Non-pigmented ciliary epithelial cell (primary cell): ENCODE measurements at regions not wholly inside any gene's neighbourhood (a gene's known extent, or its start where the extent isn't known, plus 50 kb on each side); places are given as distances from the start of the nearest gene placed in this dataset.

Source experiments
- DNase-seq: peaks from one replicate; pipeline ENCODE4 v3.0.0-alpha.2; 2010; ENCODE audit warnings: low read depth

- DNase-seq: no peak
Observed at GRCh38 chr2:122507261-122507660, 751.8 kb downstream of the TSN start.

GRCh38 chr2:122512091-122512490 is 756.6 kb downstream of the TSN start:
- DNase-seq: no peak

DNA sequence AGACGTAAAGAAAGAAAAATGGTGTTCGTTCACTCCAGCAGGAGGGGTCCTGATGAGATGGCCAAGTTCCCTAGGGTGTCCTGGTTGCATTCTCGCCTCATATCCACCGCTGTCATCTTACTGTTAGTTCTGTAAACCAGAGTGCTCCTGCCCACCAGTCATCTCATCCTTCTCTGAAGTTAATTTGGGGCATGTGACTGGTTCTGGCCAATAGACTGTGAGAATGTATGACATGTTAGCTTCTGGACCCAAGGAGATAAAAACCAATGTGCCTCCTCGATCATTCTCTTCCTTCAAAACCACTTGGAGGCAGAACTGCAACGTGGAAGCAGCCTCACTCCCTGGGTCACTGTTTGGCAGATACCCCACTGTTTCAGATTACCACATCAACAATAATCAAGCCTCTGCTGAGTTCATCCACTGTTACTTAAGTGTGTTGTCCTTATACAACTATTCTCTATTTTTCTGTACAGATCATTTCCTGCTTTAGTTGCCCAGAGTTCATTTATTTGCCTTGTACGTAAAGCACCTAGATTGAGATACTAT is 759.1 kb downstream of the TSN start:
- DNase-seq: no peak

- DNase-seq: no peak
Observed at GRCh38 chr2:122515731-122516290, 760.4 kb downstream of the TSN start.

DNA sequence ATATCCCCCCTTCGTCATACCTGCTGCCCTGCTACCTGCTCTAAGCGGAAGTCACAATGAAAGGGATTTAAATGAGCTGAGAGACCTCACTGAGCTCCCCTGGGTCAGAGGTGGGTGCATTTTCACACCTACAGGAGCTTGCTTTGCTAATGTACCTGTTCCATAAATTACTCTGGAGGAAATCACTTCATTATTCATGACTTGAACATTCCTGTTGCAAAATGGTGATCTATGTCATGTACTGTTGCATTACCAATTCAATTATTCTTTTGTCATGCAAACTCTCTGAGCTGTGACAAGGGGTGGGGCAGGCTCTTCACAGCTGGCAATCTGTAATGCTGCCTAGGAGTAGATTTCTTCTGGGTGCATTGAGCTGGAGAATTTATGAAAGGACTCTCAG is 761.3 kb downstream of the TSN start:
- no peak for DNase-seq

- no peak for DNase-seq
Observed at GRCh38 chr2:122519366-122519765, 763.9 kb downstream of the TSN start.

DNA sequence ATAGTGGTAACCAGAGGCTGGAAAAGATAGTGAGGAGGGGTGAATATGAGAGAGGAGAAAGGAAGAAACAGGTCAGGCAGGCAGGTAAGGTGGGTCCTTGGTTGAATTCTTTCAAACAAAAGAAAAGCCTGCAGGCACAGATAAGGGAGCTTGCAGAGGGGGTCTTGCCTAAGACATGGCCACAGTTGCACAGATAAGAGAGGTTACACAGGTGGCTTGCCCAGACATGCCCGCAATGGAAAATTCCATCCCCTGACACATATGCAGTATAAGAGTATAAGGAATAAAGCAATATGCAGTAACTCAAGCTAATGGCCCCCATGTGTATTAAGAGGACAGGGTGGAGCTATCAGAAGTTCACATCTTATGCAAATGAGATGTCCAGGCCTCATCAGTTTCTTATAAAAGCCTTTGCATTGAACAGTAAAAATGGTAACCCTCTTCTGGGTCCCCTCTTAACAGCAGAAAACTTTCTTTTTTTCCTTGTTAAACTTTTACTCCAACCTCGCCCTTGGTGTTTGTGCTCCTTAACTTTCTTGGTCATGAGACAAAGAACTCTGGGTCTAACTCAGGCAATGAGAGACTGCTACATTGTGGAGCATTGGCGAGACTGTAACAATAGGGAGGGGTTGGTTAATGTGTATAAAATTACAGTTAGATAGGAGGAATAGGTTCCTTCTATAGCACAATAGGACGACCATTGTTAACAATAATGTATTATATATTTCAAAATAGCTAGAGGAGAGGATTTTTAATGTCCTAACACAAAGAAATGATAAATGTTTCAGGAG is 764.6 kb downstream of the TSN start:
- no peak for DNase-seq

- DNase-seq: no peak
Observed at GRCh38 chr2:122523143-122523542, 767.7 kb downstream of the TSN start.

DNA sequence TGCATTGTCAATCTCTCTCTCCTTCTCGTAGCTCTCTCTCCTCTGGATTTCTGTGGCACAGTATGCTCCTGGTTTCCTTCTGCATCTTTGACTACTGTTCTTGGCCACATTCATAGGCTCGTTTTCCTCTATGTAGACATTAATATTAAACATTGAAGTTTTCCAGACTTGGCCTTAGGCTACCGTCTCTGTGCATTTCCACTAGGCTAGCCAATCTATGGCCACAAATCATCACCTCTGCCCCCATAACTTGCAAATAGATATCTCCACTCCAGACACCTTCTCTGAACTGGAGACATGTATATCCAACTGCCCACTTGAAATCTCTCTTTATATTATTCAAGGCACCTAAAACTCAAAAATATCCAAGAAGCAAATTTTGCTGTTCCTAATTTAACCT is 768.5 kb downstream of the TSN start:
- no peak for DNase-seq

DNA sequence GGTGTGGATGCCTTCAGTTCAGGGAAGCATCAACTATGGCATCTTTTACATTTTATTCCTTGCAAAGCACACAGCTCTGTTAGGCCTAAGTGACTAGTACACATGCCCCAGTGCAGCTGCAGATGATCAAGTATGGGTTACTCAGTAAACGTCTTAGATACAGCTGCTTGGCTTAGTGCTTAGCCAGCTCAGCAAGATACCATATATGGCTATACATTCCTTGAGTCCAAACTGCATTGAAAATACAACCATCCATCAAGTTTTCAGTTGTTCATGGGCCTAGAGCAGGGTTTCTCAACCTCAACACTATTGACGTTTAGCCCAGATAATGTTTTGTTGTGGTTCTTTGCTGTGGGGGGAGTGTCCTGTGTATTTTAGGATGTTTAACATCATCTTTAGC is 769.9 kb downstream of the TSN start:
- no peak for DNase-seq

- DNase-seq: peak; percentile 9
Observed at GRCh38 chr2:122528061-122528460, 772.6 kb downstream of the TSN start.

DNA sequence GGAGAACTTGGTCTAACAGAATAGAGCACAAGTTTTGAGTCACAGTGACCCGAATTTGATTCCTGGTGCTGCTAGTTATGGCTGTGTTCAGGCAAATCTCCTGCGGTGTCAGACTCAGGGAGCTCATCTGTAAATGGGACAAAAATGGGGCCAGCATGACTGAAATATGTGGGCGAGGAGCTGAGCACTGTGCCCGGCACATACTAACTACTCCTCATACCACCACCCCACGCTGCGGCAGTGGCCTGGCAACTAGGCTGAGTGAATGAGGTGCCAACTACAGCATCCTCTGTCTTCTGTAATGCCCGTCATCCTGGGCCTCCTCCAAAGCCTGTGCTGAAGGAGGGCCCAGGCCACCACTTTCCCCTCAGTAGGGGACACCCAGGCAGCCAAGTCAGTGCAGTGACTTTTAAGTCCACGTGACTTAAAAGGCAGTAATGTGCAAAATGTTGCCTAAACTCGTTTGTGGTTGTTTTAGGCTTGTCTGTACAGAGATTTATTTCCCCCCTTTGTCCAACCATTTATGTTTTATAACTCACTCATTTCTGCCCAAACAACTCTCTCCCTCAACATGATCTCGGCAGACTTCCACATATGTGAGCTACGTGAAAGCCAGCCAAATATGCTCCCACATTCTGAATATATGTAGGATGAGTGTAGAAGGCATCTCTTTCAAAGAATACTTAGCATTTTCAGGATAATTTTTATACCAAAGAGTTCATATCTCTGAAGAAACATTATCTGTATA is 773.7 kb downstream of the TSN start:
- DNase-seq: no peak

DNA sequence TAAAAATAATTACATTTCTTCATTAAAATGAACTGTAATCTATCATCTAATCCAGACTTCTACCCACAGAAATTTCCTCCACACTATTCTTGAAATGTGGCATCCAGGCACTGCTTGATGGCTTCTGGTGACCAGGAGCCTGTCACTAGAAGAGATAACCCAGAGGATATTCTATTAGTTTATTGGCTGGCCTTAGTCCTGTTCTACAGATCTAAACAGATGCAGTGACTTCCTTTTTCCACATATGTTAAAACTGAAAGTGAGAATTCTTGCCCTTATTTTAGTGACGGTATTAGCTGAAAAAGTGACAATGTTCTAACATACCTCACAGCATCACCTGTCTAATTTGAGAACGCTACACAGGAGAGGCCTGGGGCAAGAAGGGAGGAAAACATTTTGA is 775.4 kb downstream of the TSN start:
- no peak for DNase-seq

- no peak for DNase-seq
Observed at GRCh38 chr2:122531290-122532071, 776.0 kb downstream of the TSN start.

DNA sequence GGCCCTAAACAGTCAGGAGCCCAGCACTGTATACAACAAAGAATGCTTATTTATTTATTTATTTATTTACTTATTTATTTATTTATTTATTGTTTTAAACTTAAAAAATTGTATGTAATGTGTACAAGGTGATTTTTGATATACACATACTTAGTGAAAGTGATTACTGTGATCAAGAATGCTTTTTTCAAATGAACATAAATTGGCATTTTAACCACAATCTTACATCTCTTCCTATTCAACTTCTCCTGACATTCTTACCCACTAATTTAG is 776.6 kb downstream of the TSN start:
- no peak for DNase-seq

DNA sequence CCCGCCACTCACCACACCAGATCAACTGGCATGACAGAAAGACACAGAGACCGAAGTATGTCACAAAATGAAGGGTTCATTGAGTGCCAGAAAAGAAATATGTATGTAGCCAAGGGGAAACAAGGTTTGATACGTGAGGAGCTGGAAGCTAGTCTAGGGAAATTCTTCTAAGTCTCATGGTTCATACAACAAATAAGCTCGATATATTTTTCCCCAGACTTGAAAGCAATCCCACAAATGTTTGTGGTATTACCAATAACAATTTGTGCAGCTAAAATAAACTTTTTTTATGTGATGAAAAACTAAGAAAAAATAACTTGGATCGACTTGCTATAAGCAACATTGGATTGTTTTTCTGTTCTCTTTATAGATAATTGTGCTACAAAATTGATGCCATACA is 777.0 kb downstream of the TSN start:
- DNase-seq: no peak

DNA sequence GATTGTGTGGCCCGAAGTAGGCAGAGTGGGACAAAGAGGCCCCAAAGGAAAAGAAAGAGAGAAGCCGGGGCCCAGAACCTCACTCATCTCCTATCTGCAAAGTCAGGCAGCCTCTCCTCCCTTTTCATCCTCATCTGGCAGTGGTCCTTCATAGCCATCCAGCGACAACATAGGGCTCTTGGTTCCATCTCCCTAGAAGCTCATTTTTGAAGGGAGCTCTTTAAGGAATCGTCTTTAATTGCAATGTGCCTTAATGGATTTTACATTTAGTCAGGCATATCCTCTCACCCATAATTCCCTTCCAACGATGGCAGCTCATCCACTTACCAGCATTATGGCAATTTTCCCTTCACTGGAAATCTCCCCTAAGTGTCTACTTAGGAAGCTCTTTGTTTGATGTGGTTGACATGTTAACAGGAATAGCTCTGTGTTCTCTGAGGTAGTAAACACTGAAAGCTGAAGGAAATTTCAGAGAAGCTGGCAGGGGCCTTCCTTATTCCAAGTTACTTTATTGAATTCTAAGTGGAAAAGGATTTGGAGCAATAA is 780.6 kb downstream of the TSN start:
- no peak for DNase-seq

DNA sequence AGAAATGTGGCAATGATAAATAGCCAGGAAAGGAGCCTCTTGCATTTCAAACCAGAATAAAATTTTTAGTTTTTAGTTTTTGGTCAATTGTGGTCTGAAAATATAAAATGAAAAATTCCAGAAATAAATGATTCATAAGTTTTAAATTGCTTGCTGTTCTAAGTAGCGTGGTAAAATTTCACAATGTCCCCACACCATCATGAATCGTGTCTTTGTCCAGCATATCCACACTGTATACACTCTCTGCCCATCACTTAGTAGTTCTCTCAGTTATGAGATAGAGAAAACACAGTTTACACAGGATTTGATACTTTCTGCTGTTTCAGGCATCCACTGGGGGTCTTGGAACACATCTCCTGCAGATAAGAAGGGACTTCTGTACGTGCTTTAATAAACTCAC is 783.9 kb downstream of the TSN start:
- DNase-seq: no peak

DNA sequence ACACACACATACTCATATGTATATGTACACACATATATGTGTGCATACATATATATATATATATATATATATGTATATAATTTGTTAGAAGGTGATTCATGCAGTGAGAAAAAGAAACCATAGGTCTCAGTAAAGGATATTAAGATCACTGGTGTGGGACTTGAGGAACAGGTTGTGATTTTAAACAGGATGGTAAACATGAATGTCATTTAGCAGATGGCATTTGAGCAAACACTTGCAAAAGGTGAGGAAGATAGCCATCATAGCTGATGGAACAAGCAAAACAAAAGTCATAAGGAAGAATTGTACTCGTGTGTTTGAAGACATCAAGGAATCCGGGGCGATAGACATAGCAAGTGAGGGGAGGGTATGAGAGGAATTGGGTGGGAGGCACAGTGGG is 784.5 kb downstream of the TSN start:
- DNase-seq: no peak

DNA sequence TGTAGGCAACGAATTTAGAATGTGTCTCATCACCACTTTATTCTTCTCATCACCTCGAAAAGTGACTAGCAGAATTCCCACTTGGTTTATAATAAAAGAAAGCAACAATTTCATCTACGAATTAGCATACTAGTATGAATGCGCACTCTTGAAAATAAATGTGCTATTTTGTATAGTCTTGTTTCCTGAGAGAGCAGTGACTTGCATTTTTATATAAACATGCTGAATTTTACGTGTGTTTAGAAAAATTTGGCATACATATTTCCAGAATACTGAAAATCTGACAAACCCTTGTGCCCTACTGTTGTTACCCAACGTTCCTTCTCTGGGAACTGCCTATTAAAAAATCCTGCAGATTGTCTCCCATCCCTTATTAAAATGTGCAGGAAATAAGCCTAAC is 786.8 kb downstream of the TSN start:
- no peak for DNase-seq

DNA sequence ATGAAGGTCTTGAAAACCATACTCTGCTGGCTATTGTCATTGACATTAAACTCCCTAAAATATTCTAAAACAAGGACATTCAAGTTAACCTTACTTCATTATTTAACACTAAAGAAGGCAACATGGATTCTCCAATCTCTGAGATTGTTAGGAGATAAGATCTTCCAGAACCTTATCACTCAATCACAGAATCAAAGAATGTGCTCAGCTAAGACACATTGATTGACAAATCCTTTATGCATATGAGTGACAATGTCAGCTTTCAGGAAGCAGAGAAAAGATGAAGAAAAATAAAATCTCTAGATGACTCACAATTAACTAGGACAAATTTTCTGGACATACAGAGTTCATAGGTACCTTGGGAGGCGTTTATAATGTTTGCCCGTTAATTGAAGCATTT is 787.2 kb downstream of the TSN start:
- no peak for DNase-seq

DNA sequence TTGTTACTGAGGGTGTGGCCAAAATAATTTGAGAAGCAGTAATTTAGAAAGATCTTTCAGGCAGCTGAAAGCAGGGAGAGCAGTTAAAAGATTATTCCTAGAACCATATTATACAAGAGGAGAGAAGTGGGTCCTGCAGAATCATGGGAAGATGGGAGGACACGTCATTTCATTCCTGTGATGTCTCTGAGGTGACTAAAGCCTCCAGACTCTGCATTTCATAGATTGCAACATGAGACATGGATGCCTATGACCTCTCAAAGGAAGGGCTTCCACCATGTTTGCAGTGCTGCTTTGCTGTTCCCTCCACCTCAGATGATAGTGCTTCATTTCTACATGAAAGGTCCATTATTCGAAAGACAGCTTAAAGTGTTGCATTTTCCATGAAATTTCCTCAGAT is 788.4 kb downstream of the TSN start:
- DNase-seq: no peak
